ENCODE measurements at regions not wholly inside any gene's neighbourhood (a gene's known extent, or its start where the extent isn't known, plus 50 kb on each side); places are given as distances from the start of the nearest gene placed in this dataset.

GRCh38 chr5:97544240-97544639, 361.2 kb upstream of the RIOK2 start:
- no peak for TF ChIP-seq ATF3 (IDR thresholded peaks at IDR 0.05)
- no peak for TF ChIP-seq JUND (IDR thresholded peaks at IDR 0.05)
- TF ChIP-seq CTCF (IDR thresholded peaks at IDR 0.05; ENCODE audit: low read depth, low read length, missing input control), result no peak
- TF ChIP-seq YY1 (IDR thresholded peaks at IDR 0.05), result no peak
- no peak for TF ChIP-seq TAF1 (conservative IDR thresholded peaks at IDR 0.05)
- no peak for TF ChIP-seq REST (IDR thresholded peaks at IDR 0.05)
- no peak for TF ChIP-seq GABPA (IDR thresholded peaks at IDR 0.05 in 1 of 2, conservative IDR thresholded peaks at IDR 0.05 in 1 of 2)
- TF ChIP-seq RAD21 (IDR thresholded peaks at IDR 0.05), result no peak
- TF ChIP-seq RXRA (IDR thresholded peaks at IDR 0.05), result no peak
- TF ChIP-seq FOXA1 (IDR thresholded peaks at IDR 0.05), result no peak
- no peak for TF ChIP-seq HNF4G (IDR thresholded peaks at IDR 0.05)
- no peak for TF ChIP-seq ZBTB33 (IDR thresholded peaks at IDR 0.05)

Data from liver (tissue), 3 donors.